ENCODE measurements at regions not wholly inside any gene's neighbourhood (a gene's known extent, or its start where the extent isn't known, plus 50 kb on each side); places are given as distances from the start of the nearest gene placed in this dataset.

DNA sequence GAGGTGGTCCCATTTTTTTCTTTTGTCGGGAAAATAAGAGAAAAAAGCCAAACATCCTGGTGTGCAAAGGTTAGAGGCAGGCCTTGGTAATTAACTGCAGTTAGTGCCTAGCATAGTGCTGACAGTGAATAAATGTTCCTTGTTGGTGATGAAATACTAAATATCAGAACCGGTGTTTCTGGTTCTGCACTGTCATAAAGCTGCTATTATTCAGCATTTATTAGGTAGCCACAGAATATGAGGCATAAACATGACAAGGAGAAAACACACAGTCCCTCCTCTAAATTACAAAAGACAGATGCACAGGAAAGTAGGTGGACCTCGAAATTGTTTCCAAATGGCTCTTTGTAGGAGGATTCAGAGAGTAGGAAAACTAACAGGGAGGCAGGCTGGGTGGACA is 122.0 kb upstream of the ADGRL2 start:
- H3K27ac ChIP-seq, result no peak overlapping the region
- TF ChIP-seq, protein P1, sequence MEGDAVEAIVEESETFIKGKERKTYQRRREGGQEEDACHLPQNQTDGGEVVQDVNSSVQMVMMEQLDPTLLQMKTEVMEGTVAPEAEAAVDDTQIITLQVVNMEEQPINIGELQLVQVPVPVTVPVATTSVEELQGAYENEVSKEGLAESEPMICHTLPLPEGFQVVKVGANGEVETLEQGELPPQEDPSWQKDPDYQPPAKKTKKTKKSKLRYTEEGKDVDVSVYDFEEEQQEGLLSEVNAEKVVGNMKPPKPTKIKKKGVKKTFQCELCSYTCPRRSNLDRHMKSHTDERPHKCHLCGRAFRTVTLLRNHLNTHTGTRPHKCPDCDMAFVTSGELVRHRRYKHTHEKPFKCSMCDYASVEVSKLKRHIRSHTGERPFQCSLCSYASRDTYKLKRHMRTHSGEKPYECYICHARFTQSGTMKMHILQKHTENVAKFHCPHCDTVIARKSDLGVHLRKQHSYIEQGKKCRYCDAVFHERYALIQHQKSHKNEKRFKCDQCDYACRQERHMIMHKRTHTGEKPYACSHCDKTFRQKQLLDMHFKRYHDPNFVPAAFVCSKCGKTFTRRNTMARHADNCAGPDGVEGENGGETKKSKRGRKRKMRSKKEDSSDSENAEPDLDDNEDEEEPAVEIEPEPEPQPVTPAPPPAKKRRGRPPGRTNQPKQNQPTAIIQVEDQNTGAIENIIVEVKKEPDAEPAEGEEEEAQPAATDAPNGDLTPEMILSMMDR (IDR thresholded peaks at IDR 0.05), result no peak

DNA sequence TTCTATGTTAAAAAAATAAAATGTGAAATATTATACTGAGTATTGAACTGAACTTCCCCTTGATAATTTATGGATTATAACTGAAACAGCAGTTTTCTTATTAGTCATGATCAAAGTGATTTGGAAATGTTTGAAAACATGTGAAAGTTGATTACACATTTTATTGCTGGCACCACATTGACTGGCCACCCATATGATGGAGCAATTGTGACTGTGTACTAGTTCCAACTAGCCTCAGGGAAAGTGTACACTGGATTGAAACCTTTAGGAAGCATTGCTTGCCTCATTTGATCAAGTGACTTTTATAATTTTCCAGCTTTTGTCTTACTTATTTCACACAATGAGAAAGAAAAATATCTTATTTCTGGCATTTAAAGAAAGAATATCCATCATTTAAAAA is 128.0 kb upstream of the ADGRL2 start:
- H3K27ac ChIP-seq, result no peak overlapping the region
- TF ChIP-seq, protein P1 (IDR thresholded peaks at IDR 0.05), result no peak
- TF ChIP-seq ZFX (IDR thresholded peaks at IDR 0.05; ENCODE audit: borderline replicate concordance), result no peak

DNA sequence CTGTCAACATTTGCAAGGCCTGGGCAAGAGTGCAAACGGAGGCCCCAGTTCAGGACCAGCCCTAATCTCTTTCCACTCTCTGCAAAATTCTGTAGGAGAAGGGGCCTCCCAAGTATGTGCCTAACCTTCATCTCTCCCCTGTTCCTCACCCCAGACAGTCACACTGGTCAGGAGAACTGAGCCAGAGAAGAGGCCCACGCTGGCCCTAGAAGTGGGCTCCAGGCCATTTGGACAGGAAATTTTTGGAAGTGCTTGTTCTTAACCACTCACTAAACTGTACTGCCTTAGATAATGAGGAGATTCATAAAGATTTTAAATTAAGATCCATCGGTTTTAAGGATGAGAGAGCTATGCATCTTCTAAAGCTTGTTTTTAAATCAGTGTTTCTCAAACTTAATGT is 129.7 kb upstream of the ADGRL2 start:
- no peak overlapping the region for H3K27ac ChIP-seq

DNA sequence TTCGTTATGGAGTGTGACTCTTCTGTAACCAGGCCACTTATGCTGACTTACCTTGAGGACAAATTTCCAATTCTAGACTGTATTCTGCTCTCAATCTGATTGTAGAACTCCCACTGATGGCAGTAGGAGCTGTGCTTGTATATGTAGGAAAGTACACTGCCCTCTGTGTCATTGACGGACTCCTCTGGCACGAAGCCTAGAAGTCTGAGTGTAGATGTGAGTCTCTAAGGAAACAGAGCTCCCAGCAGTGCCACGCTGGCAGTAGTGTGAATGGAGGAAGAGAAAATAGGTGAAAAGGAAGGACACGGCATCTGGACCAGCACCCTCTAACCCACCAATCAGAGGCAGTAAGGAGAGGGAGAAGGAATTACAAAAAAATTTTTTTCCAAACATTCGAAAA is 130.4 kb upstream of the ADGRL2 start:
- no peak overlapping the region for H3K27ac ChIP-seq
- TF ChIP-seq, protein P1 (IDR thresholded peaks at IDR 0.05), result no peak

More for the DNA sequence above, 129.7 kb upstream of the ADGRL2 start:
- no peak for TF ChIP-seq ZFX (IDR thresholded peaks at IDR 0.05; ENCODE audit: borderline replicate concordance)
- TF ChIP-seq, protein P1 (IDR thresholded peaks at IDR 0.05), result no peak

DNA sequence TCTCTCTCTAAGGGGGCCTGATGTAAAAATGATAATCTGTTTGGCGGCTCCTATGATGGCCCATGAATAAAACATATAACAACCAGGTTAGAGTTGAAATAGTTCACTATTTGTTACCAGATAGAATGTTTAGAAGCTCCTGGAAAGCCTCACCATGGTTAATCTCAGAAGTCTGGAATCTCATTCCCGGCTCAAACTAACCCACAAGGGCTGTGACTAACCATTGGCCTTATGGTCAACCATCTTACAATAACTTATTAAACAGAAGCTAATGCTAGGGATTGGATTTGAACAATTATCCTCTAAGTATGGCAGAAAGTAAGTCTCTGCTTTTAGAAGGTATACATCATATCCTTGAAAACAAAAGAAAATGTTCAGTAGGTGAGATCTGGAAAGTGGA is 134.1 kb upstream of the ADGRL2 start:
- H3K27ac ChIP-seq, result no peak overlapping the region
- TF ChIP-seq ZFX (IDR thresholded peaks at IDR 0.05; ENCODE audit: borderline replicate concordance), result no peak
- TF ChIP-seq, protein P1 (IDR thresholded peaks at IDR 0.05), result no peak

DNA sequence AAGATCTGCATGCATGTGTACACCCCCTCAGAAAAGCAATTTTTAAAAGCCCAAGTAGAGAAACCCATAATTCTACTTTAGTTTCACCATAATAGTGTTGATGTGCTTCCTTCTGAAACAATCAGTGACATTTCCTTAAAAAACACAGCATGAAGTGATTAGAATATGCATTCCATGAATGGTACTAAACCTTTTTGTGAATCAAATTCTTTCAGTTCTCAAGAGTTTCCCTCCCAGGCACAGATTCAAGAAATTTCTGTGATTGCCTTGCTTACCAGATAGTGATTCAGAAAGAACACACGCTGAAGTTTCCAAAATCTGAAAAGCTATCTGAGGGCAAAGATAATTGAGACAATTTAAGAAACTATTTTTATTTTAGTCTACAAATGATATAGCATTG is 136.4 kb upstream of the ADGRL2 start:
- TF ChIP-seq, protein P1 (IDR thresholded peaks at IDR 0.05), result no peak
- TF ChIP-seq ZFX (IDR thresholded peaks at IDR 0.05; ENCODE audit: borderline replicate concordance), result no peak
- no peak overlapping the region for H3K27ac ChIP-seq

DNA sequence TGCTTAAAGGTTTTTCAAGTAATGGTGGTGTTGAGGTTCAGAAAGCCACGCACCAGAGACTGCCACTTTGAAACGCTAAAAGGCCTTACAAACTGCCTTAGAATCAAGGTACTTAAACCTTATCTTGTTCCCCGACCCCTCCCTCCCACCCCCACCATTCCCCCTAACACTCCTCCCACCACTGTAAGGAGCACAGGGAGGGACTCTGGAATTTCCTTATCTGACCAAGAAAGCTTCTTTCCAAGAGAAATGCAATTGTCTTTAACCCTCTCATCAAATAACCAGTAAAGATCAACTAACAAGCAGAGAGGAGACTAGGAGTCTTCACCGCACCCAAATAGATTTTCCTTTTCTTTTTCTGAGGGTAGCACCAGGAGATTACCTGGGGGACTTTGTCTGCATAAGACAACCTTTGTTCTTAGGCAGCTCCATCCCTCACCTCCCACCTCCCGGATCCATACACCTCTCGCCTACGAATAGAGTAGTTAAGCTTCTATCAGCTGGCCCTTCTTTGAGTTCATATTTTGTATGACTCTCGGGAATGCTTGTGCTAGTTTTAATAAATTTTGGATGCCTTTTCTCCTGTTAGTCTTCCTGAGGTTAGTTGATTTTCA is 137.7 kb upstream of the ADGRL2 start:
- H3K27ac ChIP-seq, result no peak overlapping the region
- no peak for TF ChIP-seq ZFX (IDR thresholded peaks at IDR 0.05; ENCODE audit: borderline replicate concordance)
- TF ChIP-seq, protein P1 (IDR thresholded peaks at IDR 0.05), result no peak
